Lung (tissue), 11 donors: ENCODE measurements at regions not wholly inside any gene's neighbourhood (a gene's known extent, or its start where the extent isn't known, plus 50 kb on each side); places are given as distances from the start of the nearest gene placed in this dataset.

Experiments
- ATAC-seq: fragments of 200-7000 bp; cut with Tn5 transposase; one replicate; pipeline ENCODE4 v1.9.1; 2020; ENCODE audit warnings: moderate number of reproducible peaks; ENCODE audit not compliant: insufficient read depth, low FRiP score
- DNase-seq, 3 donors: peaks; one replicate each; pipeline ENCODE4 v3.0.0-alpha.2; 2013 to 2017
- H3K27ac ChIP-seq, 2 donors: one replicate each; pipeline ENCODE4 v1.5.1; 2013; ENCODE audit warnings: mild to moderate bottlenecking in 2 of 2, moderate library complexity in 2 of 2, control low read depth in 1 of 2, inconsistent platforms in 1 of 2, low read depth in 1 of 2, low read length in 1 of 2
- H3K27me3 ChIP-seq, 3 donors: one replicate each; pipeline ENCODE4 v1.5.1; 2013; ENCODE audit warnings: low read length in 2 of 3; ENCODE audit not compliant: control insufficient read depth in 3 of 3, insufficient read depth in 3 of 3
- H3K36me3 ChIP-seq, 4 donors: one replicate each; pipeline ENCODE4 v1.5.1; 2013; ENCODE audit warnings: low read length in 4 of 4, mild to moderate bottlenecking in 1 of 4, moderate library complexity in 1 of 4; ENCODE audit not compliant: control insufficient read depth in 4 of 4, insufficient read depth in 4 of 4
- H3K4me1 ChIP-seq, 5 donors: one replicate each; pipeline ENCODE4 v1.5.1; 2013; ENCODE audit warnings: low read length in 5 of 5, mild to moderate bottlenecking in 2 of 5, moderate library complexity in 1 of 5; ENCODE audit not compliant: control insufficient read depth in 5 of 5, insufficient read depth in 5 of 5
- H3K4me3 ChIP-seq: one replicate; pipeline ENCODE4 v1.5.1; 2013; ENCODE audit warnings: mild to moderate bottlenecking, control low read depth, moderate library complexity
- H3K9ac ChIP-seq, 2 donors: one replicate each; pipeline ENCODE4 v1.5.1; 2013; ENCODE audit warnings: low read length in 2 of 2, control low read depth in 1 of 2; ENCODE audit not compliant: insufficient read depth in 1 of 2
- H3K9me3 ChIP-seq, 4 donors: one replicate each; pipeline ENCODE4 v1.5.1; 2013; ENCODE audit warnings: low read length in 3 of 4, mild to moderate bottlenecking in 1 of 4, moderate library complexity in 1 of 4; ENCODE audit not compliant: control insufficient read depth in 4 of 4, insufficient read depth in 3 of 4
- CTCF ChIP-seq: IDR thresholded peaks from 2 replicates; pipeline ENCODE4 v1.5.1; 2012; ENCODE audit warnings: mild to moderate bottlenecking; ENCODE audit errors: control extremely low read depth, extremely low read depth
- WGBS, 2 donors: extraction: QIAGEN DNeasy Blood & Tissue Kit; methylation state at CpG; one replicate each; pipeline ENCODE4 v1.1.7; 2013; 5-methylcytosine and 5-hydroxymethylcytosine counted together
- donor health status: control.
- donor health status: control.
- donor health status: Bipolar disorder and iron deficiency.
- donor health status: healthy.
- donor health status: DM: yes; HTN: yes; CAD: no.

GRCh38 chr1:38308780-38309179, 262.2 kb upstream of the POU3F1 start:
- H3K9ac ChIP-seq = no peak overlapping the region
- H3K4me1 ChIP-seq = no peaks in the 10 kb centered on the region
- no peak overlapping the region for H3K4me3 ChIP-seq
- DNase-seq = no peak
- ATAC-seq = no peak
- no peaks in the 10 kb centered on the region for H3K36me3 ChIP-seq
- WGBS, 2 donors = 59 to 80% methylated on average over 2 of the region's 2 CpGs
- H3K27ac ChIP-seq = no peak overlapping the region
- peaks cover 0 to 22% (median 0%) of the 10 kb centered on the region in 3 donors for H3K27me3 ChIP-seq
- H3K9me3 ChIP-seq = peaks cover 0 to 3% (median 1%) of the 10 kb centered on the region in 4 donors
- TF ChIP-seq CTCF = no peak

- 97 to 100% methylated on average over 1 of the region's 1 CpG for WGBS, 2 donors
- TF ChIP-seq CTCF = no peak
- no peak for ATAC-seq
Observed at GRCh38 chr1:38305666-38306065, 259.1 kb upstream of the POU3F1 start.

GRCh38 chr1:38303843-38304242, 257.2 kb upstream of the POU3F1 start:
- Histone ChIP-seq H3K9ac (no peak overlapping the region), H3K4me1 (peaks cover 0 to 13% (median 0%) of the 10 kb centered on the region in 5 donors), H3K9me3 (no peaks in the 10 kb centered on the region), H3K27me3 (peaks cover 0 to 26% (median 0%) of the 10 kb centered on the region in 3 donors), H3K36me3 (no peaks in the 10 kb centered on the region), H3K4me3 (no peak overlapping the region), H3K27ac (no peak overlapping the region)
- DNase-seq (no peak), ATAC-seq (no peak)
- WGBS, 2 donors = 89 to 93% methylated on average over 1 of the region's 1 CpG
- TF ChIP-seq CTCF = no peak

More at GRCh38 chr1:38305666-38306065, 259.1 kb upstream of the POU3F1 start:
- no peak for DNase-seq
- Histone ChIP-seq H3K4me3 (no peak overlapping the region), H3K36me3 (no peaks in the 10 kb centered on the region), H3K27ac (no peak overlapping the region), H3K9me3 (no peaks in the 10 kb centered on the region), H3K9ac (no peak overlapping the region), H3K4me1 (peaks cover 0 to 3% (median 0%) of the 10 kb centered on the region in 5 donors), H3K27me3 (peaks cover 0 to 26% (median 0%) of the 10 kb centered on the region in 3 donors)

GRCh38 chr1:38301040-38301439, 254.4 kb upstream of the POU3F1 start:
- H3K4me3 ChIP-seq = no peak overlapping the region
- peaks cover 0 to 5% (median 0%) of the 10 kb centered on the region in 4 donors for H3K9me3 ChIP-seq
- H3K27me3 ChIP-seq = peaks cover 0 to 20% (median 0%) of the 10 kb centered on the region in 3 donors
- no peak for ATAC-seq
- no peak for TF ChIP-seq CTCF
- 81 to 82% methylated on average over 7 of the region's 7 CpGs for WGBS, 2 donors
- no peak overlapping the region for H3K9ac ChIP-seq
- no peak overlapping the region for H3K27ac ChIP-seq
- H3K36me3 ChIP-seq = no peaks in the 10 kb centered on the region
- DNase-seq = no peak
- H3K4me1 ChIP-seq = peaks cover 0 to 31% (median 0%) of the 10 kb centered on the region in 5 donors
